Suppressor macrophage treated with lipopolysaccharide for 1 hour (primary cell): ENCODE measurements at regions not wholly inside any gene's neighbourhood (a gene's known extent, or its start where the extent isn't known, plus 50 kb on each side); places are given as distances from the start of the nearest gene placed in this dataset.

Experiments used
- DNase-seq, 3 donors: peaks; one replicate each; pipeline ENCODE4 v3.0.0-alpha.2; 2020 to 2022

DNA sequence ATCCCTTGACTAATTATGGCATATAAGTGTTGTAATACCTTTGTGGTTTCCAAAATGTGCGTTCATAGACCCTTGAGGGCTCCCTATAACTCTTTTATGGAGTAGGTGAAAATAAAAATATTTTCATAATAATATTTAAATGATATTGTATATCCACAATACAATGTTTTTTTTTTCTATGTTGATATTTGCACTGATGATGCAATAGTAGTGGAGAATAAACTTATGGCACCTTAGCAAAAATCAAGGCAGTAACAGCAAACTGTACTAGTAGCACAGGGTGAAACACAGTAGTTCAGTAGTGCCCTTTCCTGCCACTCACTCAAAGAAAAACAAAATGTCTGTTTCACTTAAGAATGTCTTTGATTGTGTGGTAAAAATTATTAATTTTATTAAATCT is 465.3 kb downstream of the C4orf33 start:
- no peak for DNase-seq

DNA sequence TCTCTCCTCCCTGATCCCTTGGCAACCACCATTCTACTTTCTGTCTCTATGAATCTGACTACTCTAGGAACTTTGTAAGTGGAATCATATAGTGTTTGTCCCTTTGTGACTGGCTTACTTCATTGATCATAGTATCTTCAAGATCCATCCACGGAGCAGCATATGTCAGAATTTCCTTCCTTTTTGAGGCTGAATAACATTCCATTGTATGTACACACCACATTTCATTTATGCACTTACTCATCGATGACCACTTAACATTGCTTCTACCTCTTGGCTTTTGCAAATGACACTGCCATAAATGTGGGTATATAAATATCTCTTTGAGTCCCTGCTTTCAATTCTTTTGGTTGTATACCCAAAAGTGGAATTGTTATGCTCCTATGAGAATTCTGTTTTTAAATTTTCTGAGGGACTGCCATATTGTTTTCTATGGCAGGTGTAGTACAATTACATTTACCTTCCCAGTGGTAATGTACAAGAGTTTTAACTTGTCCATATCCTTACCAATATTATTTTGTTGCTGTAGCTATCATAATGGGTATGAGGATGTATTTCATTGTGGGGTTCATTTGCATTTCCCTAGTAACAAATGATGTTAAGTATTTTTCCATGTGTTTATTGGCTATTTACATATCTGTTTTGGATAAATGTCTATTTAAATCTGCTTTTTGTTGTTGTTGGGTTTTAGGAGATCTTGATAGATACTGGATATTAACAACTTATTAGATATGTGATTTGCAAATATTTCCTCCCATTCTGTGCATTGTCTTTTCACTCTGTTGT is 466.1 kb downstream of the C4orf33 start:
- DNase-seq, result no peak

GRCh38 chr4:129565214-129565613 is 469.3 kb downstream of the C4orf33 start:
- no peak for DNase-seq

DNA sequence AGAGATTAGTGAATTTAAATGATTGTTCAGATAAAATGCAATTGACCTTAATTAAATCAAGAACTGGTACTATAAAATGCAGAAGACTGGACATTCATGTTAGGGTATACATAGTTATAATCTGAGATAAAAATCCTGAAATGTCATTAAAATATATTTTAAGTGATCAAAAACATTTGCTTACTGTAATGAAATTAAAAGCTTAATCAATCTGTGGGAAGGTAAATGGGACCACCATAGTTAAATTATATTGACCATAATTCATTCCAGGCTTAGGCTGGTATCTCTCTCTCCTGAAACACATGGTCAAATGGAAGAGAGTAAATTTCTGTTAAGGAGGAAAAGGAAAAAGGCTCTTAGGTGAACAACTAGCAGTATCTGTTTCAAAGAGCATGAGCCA is 474.4 kb downstream of the C4orf33 start:
- DNase-seq, result no peak

DNA sequence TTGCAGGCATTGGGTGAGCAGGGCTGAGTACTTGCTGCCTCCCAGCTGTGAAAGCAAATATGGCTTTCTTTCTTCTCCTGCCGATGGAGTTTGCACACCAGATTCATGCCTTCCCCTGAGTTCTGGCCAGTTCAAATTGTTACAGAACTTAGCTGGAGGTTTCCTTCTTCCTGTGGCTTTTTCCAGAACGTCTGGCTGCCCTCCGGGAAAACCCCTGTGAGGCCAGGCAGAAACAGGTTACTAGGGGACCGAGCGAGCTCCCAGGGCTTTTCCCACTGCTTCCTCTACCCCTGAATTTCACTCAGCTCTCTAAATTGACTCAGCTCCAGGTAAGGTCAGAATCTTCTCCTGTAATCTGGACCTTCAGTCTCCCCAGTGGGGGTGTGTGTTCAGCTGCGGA is 482.4 kb downstream of the C4orf33 start:
- no peak for DNase-seq

DNA sequence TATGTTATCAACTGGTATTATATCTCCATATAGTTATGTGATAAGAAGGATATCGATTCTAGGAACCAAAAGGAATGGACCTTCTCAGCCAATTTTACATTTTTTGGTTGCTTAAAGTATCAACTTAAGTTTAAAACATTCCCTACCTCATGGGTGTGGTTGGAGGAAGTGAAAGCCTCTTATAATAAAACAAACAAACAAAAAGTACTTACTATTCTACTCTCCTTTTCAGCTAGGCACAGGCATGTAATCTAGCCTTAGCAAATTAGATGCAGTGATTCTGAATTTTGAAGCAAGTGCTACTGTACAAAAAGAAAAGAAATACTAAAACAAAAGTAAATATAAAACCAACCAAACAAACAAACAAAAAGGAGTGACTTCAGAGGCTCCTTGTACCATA is 485.4 kb downstream of the C4orf33 start:
- DNase-seq, result no peak

- DNase-seq, result no peak
These were observed 487.9 kb downstream of the C4orf33 start for GRCh38 chr4:129583868-129584267.

DNA sequence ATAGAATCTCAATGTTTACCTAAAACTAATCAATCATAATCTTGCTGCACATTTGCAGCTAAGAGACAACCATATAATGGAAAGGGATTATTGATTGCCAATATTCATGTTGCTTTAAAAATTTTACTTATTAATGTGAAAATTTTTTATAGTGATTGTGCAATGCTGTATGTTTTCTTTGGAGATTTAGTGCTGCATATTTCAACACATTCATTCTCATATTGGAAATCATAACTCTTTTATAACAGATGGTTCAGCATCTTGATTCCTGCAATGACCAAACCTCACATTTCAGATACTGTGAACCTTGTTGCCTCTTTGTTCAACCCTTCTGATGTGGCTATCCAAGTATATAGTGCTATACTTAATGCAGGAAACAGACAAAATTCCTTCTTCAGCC is 502.6 kb downstream of the C4orf33 start:
- no peak for DNase-seq

DNA sequence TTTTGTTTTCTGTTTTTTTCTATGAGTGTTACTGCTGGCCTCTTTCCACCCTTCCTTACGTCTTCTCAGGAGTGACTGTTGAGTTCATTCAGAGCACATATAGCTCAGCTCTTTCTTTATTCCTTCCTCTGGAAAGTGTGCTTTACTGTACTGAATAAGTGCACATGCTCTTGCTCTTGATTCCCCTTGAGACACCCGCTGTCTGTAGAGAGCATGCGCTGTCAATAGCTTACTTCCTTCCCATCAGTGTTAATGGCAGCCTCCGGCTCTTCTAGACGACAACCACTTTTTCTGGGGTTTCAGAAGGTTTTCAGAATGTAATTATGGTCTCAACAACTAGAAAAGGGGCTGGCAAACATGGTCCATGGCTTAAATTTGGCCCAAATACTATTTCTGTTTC is 504.9 kb downstream of the C4orf33 start:
- no peak for DNase-seq

GRCh38 chr4:129602447-129602846 is 506.5 kb downstream of the C4orf33 start:
- no peak for DNase-seq

- DNase-seq, result no peak
These were observed 507.4 kb downstream of the C4orf33 start for GRCh38 chr4:129603241-129603931.

DNA sequence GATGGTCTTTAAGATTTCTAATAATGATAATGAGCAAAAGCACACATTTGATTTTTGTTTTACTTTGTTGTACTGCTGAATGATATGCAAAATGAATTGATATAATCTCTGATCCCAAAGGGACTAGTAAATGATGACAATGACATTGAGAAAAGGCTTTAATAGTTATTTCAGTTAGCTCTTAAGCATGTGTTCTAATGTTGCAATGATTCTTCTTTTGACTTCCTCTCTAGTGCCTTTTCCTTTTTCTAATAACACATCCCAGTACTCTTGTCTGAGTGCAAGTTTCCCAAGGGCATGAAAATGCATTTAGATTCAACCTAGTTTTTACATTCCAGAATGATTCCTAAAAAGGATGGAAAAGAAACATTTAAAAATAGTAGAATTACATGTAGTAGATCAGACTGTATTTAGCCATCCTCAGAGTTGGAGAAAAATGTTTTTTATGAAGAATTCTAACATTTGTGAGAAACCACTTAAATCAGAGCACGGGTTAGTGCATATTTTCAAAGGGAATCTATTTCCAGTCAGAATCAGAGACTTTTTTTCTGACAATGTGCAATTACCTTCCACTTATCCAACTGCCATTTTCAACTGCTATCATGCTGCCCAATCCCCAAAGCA is 508.8 kb downstream of the C4orf33 start:
- no peak for DNase-seq

DNA sequence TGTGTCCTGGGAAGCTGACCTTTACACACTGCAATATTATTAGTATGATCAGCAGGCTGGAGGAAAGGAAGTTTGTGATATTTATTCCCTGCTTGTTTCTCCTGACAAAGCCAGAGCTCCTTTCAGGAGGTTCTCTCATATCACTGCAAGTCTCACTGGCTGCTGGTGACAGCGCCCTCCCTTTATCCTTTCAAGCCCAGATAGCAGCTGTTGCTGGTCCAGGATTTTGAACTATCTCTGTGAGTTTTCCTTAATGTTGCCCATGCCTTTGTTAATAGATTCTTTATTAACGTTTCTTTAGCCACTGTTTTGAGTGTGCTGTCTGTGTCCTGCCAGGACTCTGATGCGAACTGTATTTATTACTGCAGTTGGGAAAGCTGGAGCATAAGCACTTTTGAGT is 518.7 kb downstream of the C4orf33 start:
- no peak for DNase-seq

- no peak for DNase-seq
These were observed 526.6 kb downstream of the C4orf33 start for GRCh38 chr4:129622566-129622965.

DNA sequence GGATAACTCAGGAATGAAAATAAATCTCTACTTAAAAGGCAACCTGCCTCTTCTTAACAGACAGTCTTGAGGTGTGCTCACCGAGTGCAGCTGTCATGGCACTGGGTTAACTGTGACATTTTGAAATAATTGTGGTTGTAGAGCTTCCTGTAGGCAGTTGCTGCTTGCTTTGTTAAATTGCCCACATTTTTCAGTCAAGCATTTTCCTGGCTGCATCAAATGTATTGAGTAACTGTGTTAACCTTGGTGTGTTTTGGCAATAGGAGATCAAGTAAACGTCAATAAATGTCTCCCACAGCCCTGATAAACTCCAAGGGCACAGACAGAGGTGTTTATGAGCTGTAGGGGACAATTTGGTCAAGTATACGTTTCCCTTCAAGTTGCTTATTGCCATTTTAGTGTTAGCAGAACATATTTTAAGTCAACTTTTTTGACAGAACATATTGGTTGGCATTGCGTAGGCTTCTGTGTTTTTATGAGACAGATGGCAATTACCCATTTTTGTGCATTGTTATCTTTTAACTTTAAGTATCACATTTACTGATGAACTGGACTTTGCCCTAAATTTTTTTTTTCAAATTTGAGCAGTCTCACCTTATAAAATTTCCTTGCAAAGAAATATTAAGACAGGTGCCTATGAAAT is 527.4 kb downstream of the C4orf33 start:
- DNase-seq, result no peak

DNA sequence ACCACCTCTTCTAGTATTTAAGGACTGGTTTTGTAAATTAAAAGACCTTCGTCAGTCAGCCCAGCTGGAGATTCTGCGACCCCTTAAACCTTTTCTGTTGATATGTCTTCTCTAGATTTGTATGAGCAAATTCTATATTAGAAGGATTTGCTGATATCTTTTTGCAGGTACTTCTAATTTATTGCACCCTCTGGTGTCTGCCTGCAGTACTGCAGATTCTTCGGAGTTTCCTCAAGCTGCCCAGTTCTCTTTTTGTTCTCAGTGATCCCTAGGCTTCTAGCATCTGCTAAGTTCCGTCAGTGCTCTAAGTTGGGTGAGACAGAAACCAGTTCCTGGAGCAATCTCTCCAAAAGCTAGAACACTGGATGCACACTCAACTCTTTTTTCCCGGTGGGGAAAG is 545.2 kb downstream of the C4orf33 start:
- peak; percentile 78 to 82 (median 80) for DNase-seq

GRCh38 chr4:129645461-129645860 is 549.5 kb downstream of the C4orf33 start:
- no peak for DNase-seq

DNA sequence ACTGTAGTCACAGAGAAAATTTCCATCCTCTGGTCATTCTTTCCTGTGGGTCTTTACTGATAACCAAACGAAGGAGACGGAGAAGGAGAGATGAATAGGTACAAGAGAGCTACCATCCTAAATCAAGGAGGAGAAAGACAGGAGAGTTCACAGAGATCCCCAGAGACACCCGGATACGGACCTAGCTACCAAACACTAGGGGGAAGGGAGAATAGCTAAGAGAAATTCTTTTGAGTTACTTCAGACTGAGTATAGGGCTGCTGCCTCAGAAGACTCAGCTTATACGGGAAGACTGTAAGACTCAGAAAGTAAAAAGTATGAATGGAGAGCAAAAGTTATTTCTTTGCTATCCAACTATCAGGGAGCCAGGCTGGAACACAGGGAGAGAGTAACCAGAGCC is 572.1 kb downstream of the C4orf33 start:
- no peak for DNase-seq

DNA sequence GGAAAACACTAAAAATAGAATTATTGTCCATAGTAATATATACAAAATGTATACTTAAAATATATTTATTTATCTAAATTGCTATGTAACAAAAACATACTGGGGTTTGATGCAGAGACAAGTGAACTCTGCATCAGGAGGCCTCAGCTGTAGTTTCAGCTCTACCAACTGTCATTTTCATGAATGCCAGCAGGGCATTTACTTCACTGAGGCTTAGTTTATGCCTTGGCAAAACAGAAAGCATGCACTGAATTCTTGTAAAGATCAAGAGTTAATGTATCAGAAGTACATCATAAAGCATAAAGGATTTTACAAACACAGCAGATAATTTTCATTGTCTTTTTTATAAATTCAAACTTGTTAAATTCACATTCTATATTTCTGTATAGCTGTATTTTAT is 577.0 kb downstream of the C4orf33 start:
- DNase-seq, result no peak

- DNase-seq, result no peak
These were observed 579.1 kb downstream of the C4orf33 start for GRCh38 chr4:129675036-129675435.

DNA sequence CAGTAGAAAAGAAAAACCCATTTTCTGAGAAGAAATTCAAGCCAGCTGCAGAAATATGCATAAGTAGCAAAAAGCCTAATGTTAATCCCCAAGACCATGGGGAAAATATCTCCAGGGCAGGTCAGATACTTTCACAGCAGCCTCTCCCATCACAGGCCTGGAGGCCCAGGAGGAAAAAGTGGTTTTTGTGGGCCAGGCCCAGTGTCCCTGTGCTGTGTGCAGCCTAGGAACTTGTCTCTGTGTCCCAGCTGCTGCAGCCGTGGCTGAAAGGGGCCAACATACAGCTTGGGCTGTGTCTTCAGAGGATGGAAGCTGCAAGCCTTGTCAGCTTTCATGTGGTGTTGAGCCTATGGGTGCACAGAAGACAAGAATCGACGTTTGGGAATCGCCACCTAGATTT is 581.0 kb downstream of the C4orf33 start:
- DNase-seq, result no peak

DNA sequence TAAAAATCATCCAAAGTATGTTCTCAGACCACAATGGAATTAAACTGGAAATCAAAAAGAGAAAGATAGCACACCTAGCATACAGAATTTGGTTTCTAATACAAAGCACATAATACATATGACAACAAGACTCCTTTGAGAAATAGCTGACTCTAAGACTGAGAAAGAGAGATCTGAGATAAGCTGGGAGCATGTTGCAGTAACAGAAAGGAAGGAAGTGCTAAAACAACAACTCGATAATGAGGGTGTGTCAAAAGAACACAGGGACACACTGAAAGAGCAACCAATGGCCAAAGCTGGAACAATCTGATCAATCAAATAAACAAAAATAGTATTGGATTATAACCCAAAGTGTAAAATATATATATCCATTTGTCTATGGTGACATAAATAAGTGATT is 586.6 kb downstream of the C4orf33 start:
- DNase-seq, result no peak

DNA sequence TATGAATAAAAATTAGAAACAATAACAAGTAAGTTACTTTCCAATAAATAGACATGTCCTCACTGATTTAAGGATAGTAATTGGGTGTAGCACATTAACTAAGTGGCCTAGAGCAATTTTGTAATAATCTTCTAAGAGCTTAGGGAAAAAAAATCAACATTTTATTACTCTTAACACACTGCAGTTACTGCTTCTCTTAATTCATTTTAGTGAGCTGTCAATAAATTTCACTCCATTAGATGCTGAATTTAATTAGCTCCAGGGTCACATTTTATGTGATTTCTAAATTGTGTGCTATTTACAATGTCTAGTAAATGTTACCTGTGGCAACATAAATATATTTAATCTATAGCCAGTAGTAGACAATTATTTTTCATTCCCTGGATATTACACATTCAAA is 612.0 kb downstream of the C4orf33 start:
- DNase-seq, result no peak

DNA sequence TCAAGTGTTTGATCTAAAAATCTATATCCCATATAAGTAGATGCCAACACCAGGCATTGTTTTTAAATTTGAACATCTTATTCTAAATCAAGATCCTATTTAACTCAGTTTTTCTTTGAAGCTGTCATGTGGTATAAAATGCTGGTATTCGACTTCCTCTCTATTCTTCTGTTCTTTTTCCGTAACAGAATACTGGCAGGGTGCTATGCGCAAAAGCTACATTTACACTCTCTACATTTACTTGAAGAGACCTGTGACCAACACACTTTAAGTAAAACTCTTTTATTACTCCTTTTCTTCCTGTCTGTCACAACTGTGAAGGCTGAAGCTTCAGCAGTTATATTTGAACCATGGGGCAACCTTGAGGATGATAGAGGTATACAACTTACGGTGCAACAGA is 612.8 kb downstream of the C4orf33 start:
- DNase-seq, result no peak
